ENCODE measurements at regions not wholly inside any gene's neighbourhood (a gene's known extent, or its start where the extent isn't known, plus 50 kb on each side); places are given as distances from the start of the nearest gene placed in this dataset.

GRCh38 chr1:172770071-172770470 is 111.2 kb downstream of the FASLG start:
- TF ChIP-seq EZH2 (IDR thresholded peaks at IDR 0.05; ENCODE audit: low read length) = no peak
- no peak for TF ChIP-seq CTCF (optimal IDR thresholded peaks at IDR 0.05 in 1 of 3, IDR thresholded peaks at IDR 0.05 in 1 of 3, conservative IDR thresholded peaks at IDR 0.05 in 1 of 3; ENCODE audit: extremely low read depth in 1 of 3, insufficient read depth in 2 of 3, low read length in 3 of 3)
